GM23248 (cell line): ENCODE measurements at regions not wholly inside any gene's neighbourhood (a gene's known extent, or its start where the extent isn't known, plus 50 kb on each side); places are given as distances from the start of the nearest gene placed in this dataset.
"Not testable (repeated sequence)": the region's sequence is repeated elsewhere in the genome, so short reads cannot be mapped to it uniquely, and the experiment has no call there.

Experiments used
- EZH2 ChIP-seq: fragments of 200-600 bp; sonication (generic); IDR thresholded peaks from 2 replicates; pipeline ENCODE4 v1.6.1; 2018; ENCODE audit warnings: antibody characterized with exemption, mild to moderate bottlenecking; ENCODE audit not compliant: insufficient read depth, poor library complexity, severe bottlenecking
- EZH2phosphoT487 ChIP-seq: fragments of 200-600 bp; sonication (generic); IDR thresholded peaks from 2 replicates; pipeline ENCODE4 v1.6.1; 2018; ENCODE audit warnings: antibody characterized with exemption, moderate library complexity, mild to moderate bottlenecking, low read depth; ENCODE audit not compliant: insufficient read depth

DNA sequence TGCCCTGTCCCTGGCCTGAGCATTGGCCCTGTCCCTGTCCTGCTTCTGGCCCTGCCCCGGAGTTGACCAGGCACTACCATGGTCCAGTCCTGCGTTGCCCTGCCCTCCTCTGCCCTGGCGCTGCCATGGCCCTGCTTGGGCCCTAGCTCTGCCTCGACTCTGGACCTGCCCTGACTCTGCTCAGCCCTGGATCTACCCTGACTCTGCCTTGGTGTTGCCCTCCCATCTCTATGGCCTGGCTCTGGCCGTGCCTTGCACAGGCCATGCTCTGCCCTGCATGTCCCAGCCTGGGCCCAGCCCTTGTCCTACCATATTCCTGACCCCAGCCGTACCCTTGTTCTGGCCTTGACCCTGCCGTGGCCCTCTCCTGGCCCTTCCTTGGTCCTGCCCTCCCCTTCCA is 235.7 kb downstream of the GOLGA6L6 start:
- TF ChIP-seq EZH2phosphoT487, EZH2: not testable (repeated sequence)
